ENCODE measurements at regions not wholly inside any gene's neighbourhood (a gene's known extent, or its start where the extent isn't known, plus 50 kb on each side); places are given as distances from the start of the nearest gene placed in this dataset.
"Not testable (repeated sequence)": the region's sequence is repeated elsewhere in the genome, so short reads cannot be mapped to it uniquely, and the experiment has no call there.

DNA sequence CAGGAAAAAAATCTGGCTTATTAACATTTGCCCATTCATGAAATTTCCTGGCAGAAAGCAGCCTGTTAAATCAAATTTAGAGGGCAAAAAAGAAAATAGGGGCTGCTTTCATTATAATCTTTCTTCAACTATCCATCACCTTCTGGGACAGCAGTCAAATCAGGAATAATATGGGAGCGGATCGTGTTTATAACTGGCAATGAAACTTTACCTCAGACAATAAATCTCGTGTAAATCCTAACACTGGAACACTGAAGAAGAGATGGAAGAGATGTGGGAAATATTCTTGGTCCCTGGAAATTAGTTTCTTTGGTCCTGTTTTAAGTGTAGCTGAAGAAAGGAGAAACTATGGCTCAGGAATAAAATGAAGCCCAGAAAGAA is 77.5 kb upstream of the SERTAD2 start:
- Histone ChIP-seq H3K27me3 (ENCODE audit: control insufficient read depth, insufficient read depth, low read length) (no peaks in the 10 kb centered on the region), H3K36me3 (replicated peaks; ENCODE audit: control insufficient read depth, insufficient read depth, low read length) (no peaks in the 10 kb centered on the region), H3K4me3 (ENCODE audit: insufficient read depth, low read depth, low read length) (no peak overlapping the region)
- no peak for DNase-seq

GRCh38 chr2:64731746-64732145 is 78.0 kb upstream of the SERTAD2 start:
- H3K36me3 ChIP-seq (replicated peaks; ENCODE audit: control insufficient read depth, insufficient read depth, low read length) = no peaks in the 10 kb centered on the region
- H3K27me3 ChIP-seq (ENCODE audit: control insufficient read depth, insufficient read depth, low read length) = no peaks in the 10 kb centered on the region
- no peak overlapping the region for H3K4me3 ChIP-seq (ENCODE audit: insufficient read depth, low read depth, low read length)
- no peak for DNase-seq

- H3K36me3 ChIP-seq (replicated peaks; ENCODE audit: control insufficient read depth, insufficient read depth, low read length) = no peaks in the 10 kb centered on the region
- H3K27me3 ChIP-seq (ENCODE audit: control insufficient read depth, insufficient read depth, low read length) = no peaks in the 10 kb centered on the region
- no peak for DNase-seq
- no peak overlapping the region for H3K4me3 ChIP-seq (ENCODE audit: insufficient read depth, low read depth, low read length)
These were observed 78.4 kb upstream of the SERTAD2 start for GRCh38 chr2:64732146-64732545.

DNA sequence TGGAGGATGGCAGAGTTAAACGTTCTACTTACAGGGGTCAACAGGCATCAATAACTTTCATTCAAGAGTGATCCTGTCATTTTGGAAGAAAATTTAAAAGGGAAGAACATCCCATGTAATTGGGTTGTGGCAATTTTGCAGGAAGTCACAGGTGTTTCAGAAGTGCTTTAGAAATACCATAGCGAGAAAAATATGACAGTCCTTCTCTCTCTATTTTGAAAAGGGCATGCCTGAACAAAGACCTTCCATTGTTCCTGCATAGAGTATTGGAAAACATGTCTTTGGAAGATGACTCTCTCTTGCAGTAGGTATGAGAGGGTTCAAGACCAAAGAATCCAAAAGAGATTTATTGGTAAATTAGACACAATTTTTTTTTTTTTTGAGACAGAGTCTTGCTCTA is 81.8 kb upstream of the SERTAD2 start:
- no peak for DNase-seq
- Histone ChIP-seq H3K27me3 (ENCODE audit: control insufficient read depth, insufficient read depth, low read length) (no peaks in the 10 kb centered on the region), H3K4me3 (ENCODE audit: insufficient read depth, low read depth, low read length) (no peak overlapping the region), H3K36me3 (replicated peaks; ENCODE audit: control insufficient read depth, insufficient read depth, low read length) (no peaks in the 10 kb centered on the region)

DNA sequence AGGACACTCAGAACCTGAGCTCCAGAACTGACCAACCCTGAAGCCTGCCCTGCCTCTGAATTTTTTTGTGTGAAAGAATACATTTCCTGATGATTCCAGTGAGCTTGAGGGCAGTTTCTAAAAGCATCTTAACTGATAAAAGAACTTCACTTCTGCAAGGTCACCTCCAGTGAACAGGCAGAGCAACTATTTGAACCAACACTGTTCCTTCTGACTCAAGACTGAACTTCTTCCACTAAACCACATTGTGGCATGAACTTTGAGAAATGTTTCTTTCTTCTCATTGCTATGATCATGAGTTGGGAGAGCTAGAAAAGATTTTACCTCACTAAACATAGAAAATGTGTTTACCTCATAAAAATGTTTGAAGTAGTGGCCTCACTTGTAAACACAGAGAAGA is 83.8 kb upstream of the SERTAD2 start:
- H3K36me3 ChIP-seq (replicated peaks; ENCODE audit: control insufficient read depth, insufficient read depth, low read length) = no peaks in the 10 kb centered on the region
- H3K4me3 ChIP-seq (ENCODE audit: insufficient read depth, low read depth, low read length) = no peak overlapping the region
- H3K27me3 ChIP-seq (ENCODE audit: control insufficient read depth, insufficient read depth, low read length) = no peaks in the 10 kb centered on the region
- DNase-seq = no peak

- Histone ChIP-seq H3K36me3 (replicated peaks; ENCODE audit: control insufficient read depth, insufficient read depth, low read length) (no peaks in the 10 kb centered on the region), H3K27me3 (ENCODE audit: control insufficient read depth, insufficient read depth, low read length) (no peaks in the 10 kb centered on the region), H3K4me3 (ENCODE audit: insufficient read depth, low read depth, low read length) (no peak overlapping the region)
- DNase-seq = no peak
These were observed 84.3 kb upstream of the SERTAD2 start for GRCh38 chr2:64738026-64738425.

DNA sequence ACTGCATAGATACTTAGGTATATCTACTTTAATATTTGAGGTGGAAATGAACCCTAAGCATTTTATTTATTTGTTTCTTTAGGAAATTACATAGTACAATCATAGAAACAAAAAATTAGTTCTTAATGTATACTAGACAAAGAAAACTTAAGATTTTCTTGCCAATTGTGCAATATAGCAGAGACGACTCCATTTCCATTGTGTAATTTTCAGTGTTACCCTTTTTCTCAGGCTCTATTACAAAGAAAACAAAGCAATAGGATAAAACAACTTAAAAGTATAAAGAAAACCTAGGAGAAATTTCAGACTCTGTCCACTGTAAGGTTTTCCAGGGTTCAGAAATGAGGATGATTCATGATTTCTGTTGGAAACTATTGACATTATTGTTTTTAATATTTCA is 89.0 kb upstream of the SERTAD2 start:
- H3K4me3 ChIP-seq (ENCODE audit: insufficient read depth, low read depth, low read length) = no peak overlapping the region
- no peaks in the 10 kb centered on the region for H3K36me3 ChIP-seq (replicated peaks; ENCODE audit: control insufficient read depth, insufficient read depth, low read length)
- no peaks in the 10 kb centered on the region for H3K27me3 ChIP-seq (ENCODE audit: control insufficient read depth, insufficient read depth, low read length)
- DNase-seq = no peak

GRCh38 chr2:64743739-64744330 is 90.1 kb upstream of the SERTAD2 start:
- no peak for DNase-seq
- H3K27me3 ChIP-seq (ENCODE audit: control insufficient read depth, insufficient read depth, low read length) = no peaks in the 10 kb centered on the region; the same call in 1 of the 2 replicates
- no peaks in the 10 kb centered on the region for H3K36me3 ChIP-seq (replicated peaks; ENCODE audit: control insufficient read depth, insufficient read depth, low read length)
- no peak overlapping the region for H3K4me3 ChIP-seq (ENCODE audit: insufficient read depth, low read depth, low read length)

DNA sequence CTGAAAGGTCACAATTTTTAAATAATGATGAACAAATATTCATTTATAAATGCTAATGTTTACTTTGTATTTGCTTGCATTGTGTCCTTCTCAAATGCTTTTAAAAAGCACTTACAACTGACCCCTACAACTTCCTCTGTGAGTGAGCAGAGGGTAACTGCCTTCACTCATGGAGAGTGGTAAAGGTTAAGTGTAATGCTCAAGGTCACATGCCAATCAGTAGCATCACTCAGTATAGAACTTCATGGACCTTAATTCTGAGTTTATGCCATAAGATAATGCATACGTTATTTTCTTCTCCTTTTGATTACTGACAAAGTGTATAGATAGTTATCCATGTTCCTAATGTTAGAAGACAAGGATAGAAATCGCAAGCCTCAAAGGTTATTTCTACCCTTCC is 91.8 kb upstream of the SERTAD2 start:
- no peak overlapping the region for H3K4me3 ChIP-seq (ENCODE audit: insufficient read depth, low read depth, low read length)
- peaks cover 5% of the 10 kb centered on the region for H3K27me3 ChIP-seq (ENCODE audit: control insufficient read depth, insufficient read depth, low read length)
- DNase-seq = no peak
- H3K36me3 ChIP-seq (replicated peaks; ENCODE audit: control insufficient read depth, insufficient read depth, low read length) = no peaks in the 10 kb centered on the region

- not testable (repeated sequence) for H3K4me3 ChIP-seq (ENCODE audit: insufficient read depth, low read depth, low read length); H3K36me3 ChIP-seq (replicated peaks; ENCODE audit: control insufficient read depth, insufficient read depth, low read length); DNase-seq
- H3K27me3 ChIP-seq (ENCODE audit: control insufficient read depth, insufficient read depth, low read length) = peaks cover 14% of the 10 kb centered on the region
These were observed 94.0 kb upstream of the SERTAD2 start for GRCh38 chr2:64747690-64748091.

DNA sequence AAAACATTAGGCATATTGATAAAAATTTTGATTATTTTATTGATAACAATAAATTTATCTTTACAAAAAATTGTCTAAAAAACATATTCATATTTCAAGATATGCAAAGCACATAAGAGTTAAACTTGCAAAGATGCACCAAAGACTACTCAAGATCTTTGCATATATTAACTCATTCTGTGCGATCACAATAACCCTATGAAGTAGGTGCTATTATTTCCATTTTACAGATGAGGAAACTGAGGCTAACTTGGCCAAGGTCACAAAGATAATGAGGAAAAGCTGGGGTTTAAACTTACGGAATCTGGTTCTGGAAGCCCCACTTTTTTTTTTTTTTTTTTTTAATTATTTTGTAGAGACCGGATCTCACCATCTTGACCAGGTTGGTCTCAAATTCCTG is 94.4 kb upstream of the SERTAD2 start:
- DNase-seq = no peak
- Histone ChIP-seq H3K4me3 (ENCODE audit: insufficient read depth, low read depth, low read length) (no peak overlapping the region), H3K27me3 (ENCODE audit: control insufficient read depth, insufficient read depth, low read length) (peaks cover 15% of the 10 kb centered on the region), H3K36me3 (replicated peaks; ENCODE audit: control insufficient read depth, insufficient read depth, low read length) (no peaks in the 10 kb centered on the region)

- H3K4me3 ChIP-seq (ENCODE audit: insufficient read depth, low read depth, low read length) = no peak overlapping the region
These were observed 94.8 kb upstream of the SERTAD2 start for GRCh38 chr2:64748561-64748960.

GRCh38 chr2:64749446-64749845 is 95.7 kb upstream of the SERTAD2 start:
- no peak for DNase-seq
- Histone ChIP-seq H3K4me3 (ENCODE audit: insufficient read depth, low read depth, low read length) (no peak overlapping the region; the same call in 1 of the 2 replicates), H3K27me3 (ENCODE audit: control insufficient read depth, insufficient read depth, low read length) (peaks cover 15% of the 10 kb centered on the region), H3K36me3 (replicated peaks; ENCODE audit: control insufficient read depth, insufficient read depth, low read length) (no peaks in the 10 kb centered on the region)

More at GRCh38 chr2:64748561-64748960, 94.8 kb upstream of the SERTAD2 start:
- no peak for DNase-seq
- Histone ChIP-seq H3K27me3 (ENCODE audit: control insufficient read depth, insufficient read depth, low read length) (peaks cover 15% of the 10 kb centered on the region), H3K36me3 (replicated peaks; ENCODE audit: control insufficient read depth, insufficient read depth, low read length) (no peaks in the 10 kb centered on the region)

GRCh38 chr2:64750001-64750816 is 96.5 kb upstream of the SERTAD2 start:
- peak; percentile 45 for DNase-seq

GRCh38 chr2:64750817-64751285 is 97.1 kb upstream of the SERTAD2 start:
- no peak for DNase-seq
- Histone ChIP-seq H3K4me3 (ENCODE audit: insufficient read depth, low read depth, low read length) (peak overlapping the region; percentile 85), H3K36me3 (replicated peaks; ENCODE audit: control insufficient read depth, insufficient read depth, low read length) (no peaks in the 10 kb centered on the region), H3K27me3 (ENCODE audit: control insufficient read depth, insufficient read depth, low read length) (peaks cover 15% of the 10 kb centered on the region)

More at GRCh38 chr2:64750001-64750816, 96.5 kb upstream of the SERTAD2 start:
- peaks cover 15% of the 10 kb centered on the region for H3K27me3 ChIP-seq (ENCODE audit: control insufficient read depth, insufficient read depth, low read length)
- peak overlapping the region; percentile 85 for H3K4me3 ChIP-seq (ENCODE audit: insufficient read depth, low read depth, low read length)
- no peaks in the 10 kb centered on the region for H3K36me3 ChIP-seq (replicated peaks; ENCODE audit: control insufficient read depth, insufficient read depth, low read length)
